NCI-H2107 (cell line): ENCODE measurements at regions not wholly inside any gene's neighbourhood (a gene's known extent, or its start where the extent isn't known, plus 50 kb on each side); places are given as distances from the start of the nearest gene placed in this dataset.
"Not testable (repeated sequence)": the region's sequence is repeated elsewhere in the genome, so short reads cannot be mapped to it uniquely, and the experiment has no call there.

Experiments used
- DNase-seq: peaks from one replicate; lab custom pipeline; 2025; lab: John Stamatoyannopoulos, UW

- no peak for DNase-seq
These were observed 395.4 kb downstream of the ZNF804A start for GRCh38 chr2:184993746-184994145.

DNA sequence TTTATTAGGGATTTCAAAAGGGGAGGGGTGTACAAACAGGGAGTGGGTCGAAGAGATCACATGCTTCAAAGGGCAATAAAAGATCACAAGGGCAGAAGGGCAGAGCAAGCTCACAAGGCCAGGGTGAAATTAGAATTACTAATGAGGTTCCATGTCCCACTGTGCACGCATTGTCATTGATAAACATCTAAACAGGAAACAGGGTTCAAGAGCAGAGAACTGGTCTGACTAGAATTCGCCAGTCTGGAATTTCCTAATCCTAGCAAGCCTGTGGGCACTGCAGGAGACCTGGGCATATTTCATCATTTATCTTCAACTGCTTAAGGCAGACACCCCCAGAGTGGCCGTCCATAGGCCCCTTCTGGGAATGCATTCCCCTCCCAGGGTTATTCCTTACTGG lies 408.2 kb downstream of the ZNF804A start:
- no peak for DNase-seq

DNA sequence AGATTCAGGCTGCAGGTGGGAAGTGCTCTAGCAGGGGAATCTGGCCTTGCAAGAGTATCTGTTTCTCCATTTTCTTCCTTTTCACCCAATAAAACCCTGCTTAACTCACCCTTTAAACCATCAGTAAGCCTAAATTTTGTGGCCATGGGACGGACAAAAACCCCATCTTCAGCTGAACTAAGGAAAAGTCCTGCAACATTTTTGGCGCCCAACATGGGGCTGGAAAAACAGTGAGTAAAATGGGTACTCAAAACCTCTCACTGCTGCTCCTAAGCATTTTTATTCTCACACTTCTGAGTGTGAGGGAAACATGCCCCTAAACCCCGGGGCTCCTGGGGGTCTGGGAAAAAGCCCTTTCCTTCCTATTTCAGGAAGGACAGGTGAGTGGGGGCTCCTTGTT lies 414.3 kb downstream of the ZNF804A start:
- no peak for DNase-seq

DNA sequence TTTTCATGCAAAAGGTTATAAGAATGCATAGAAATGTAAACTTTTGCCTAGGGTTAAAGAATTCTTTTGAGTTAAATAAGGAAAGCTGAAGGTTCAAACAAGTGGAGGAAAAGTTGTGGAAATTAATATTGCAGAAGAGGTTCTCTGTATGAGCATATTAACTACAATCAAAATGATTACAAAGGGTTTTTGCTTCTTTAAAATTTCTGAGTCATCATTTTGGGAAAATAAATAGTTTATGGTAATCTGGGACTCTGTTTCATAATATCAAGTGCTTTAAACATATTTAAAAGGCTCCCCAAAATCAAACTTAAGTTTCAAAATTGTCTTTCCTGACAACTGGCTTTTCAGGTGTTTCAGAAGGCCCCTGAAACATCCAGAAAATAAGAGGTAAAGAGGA lies 415.7 kb downstream of the ZNF804A start:
- DNase-seq, result no peak

DNA sequence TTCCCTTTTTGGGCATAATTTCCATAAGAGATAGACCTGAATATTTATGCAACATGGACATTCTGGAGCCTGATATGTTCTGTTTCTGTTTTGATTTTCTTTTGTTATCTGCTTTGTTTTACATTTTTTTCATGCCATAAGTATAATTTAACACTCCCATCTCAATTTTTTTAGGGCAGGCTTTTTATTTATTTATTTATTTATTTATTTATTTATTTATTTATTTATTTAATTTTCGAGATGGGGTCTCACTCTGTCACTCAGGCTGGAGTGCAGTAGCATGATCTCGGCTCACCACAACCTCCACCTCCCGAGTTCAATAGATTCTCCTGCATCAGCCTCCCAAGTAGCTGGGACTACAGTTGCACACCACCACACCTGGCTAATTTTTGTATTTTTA lies 427.6 kb downstream of the ZNF804A start:
- DNase-seq, result not testable (repeated sequence)

DNA sequence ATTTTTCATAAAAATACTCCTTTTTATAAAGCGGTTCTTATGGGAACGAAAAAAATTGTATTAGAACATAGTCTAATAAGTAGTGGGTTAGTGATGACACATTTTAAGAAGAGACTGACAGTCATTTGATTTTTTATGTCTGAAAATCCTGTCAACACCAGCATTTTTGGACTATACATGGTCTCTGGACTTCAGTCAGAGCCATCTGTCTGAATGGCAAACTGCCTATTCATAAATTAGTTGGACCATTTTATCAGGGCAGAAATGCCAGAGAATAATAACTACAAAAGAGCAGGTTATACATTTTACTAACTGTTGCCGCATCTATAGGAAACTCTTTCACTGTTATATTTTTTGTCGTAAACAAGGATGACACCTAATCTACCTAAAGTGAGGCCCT lies 437.6 kb downstream of the ZNF804A start:
- no peak for DNase-seq

- no peak for DNase-seq
These were observed 446.1 kb downstream of the ZNF804A start for GRCh38 chr2:185044323-185044874.

GRCh38 chr2:185050804-185051203 lies 452.5 kb downstream of the ZNF804A start:
- DNase-seq, result no peak

- DNase-seq, result no peak
These were observed 465.4 kb downstream of the ZNF804A start for GRCh38 chr2:185063761-185064160.

DNA sequence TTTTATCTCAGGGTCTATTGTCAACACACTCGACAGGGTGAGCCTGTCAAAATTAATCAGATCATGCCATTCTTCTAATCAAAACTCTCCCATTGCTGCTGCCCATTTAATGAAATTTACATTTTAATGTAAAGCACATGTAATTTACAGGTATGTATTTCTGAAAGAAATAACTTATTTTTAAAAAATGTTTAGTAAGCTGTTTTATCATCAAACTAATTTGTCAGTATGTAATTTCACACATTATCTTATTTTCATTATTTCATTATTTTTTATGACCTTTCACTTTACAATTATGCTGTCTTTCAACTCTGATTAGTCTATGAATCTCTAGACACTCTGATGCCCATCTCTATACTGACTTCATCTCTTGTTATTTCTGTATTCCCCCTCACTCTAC lies 467.8 kb downstream of the ZNF804A start:
- DNase-seq, result no peak

DNA sequence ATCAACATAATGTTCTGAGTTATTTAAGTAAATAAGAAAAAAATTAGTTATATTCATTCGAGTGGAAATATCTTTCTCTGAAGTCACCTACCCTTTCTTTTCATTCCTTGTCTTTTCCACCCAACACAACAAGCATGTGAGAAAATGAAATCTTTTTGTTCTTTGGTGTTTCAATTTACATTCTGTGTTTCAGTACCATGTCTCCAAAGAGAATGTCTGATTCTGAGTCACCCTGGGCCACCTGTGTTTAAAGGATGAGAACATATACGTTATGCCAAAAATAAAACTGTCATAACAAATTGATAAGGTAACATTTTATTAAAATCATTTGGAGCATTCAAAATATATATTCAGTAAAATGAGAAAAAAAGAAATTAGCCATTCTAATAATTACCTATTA lies 470.8 kb downstream of the ZNF804A start:
- no peak for DNase-seq

DNA sequence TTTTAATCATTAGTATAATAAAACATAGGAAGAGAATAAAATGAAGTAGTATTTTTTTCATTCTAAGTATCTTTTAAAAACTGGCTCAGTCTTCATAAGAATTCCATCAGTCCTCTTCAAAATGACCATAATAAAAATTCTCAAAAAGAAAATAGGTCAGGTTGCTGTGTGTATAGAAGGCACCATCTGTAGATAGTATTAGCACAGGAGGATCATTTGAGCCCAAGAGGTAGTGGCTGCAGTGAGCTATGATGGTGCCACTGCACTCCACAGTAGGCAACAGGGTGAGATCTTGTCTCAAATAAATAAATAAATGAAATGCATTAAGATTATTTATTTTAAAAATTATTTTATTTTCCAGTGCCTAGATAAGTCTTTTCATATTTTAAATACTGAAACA lies 475.8 kb downstream of the ZNF804A start:
- DNase-seq, result no peak

- DNase-seq, result no peak
These were observed 484.4 kb downstream of the ZNF804A start for GRCh38 chr2:185082749-185083148.

GRCh38 chr2:185108588-185108987 lies 510.3 kb downstream of the ZNF804A start:
- DNase-seq, result no peak

DNA sequence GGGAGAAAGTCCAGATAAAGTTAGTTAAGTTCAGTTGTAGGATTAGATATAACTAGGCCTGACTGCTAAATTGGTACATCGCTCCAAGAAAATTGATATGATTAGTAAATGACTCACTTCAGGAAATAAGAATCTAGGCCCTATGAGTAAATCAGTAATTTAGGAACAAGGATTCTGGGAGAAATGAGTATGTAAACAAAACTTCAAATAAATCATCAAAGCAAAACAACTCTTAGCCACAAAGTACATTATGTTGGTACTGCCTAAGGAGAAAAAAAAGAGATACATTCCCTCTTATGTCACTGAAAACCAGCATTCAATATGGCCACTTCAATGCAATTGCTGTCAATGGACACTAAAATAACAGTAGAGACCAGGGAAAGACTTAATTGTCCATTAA lies 529.1 kb downstream of the ZNF804A start:
- DNase-seq, result no peak

DNA sequence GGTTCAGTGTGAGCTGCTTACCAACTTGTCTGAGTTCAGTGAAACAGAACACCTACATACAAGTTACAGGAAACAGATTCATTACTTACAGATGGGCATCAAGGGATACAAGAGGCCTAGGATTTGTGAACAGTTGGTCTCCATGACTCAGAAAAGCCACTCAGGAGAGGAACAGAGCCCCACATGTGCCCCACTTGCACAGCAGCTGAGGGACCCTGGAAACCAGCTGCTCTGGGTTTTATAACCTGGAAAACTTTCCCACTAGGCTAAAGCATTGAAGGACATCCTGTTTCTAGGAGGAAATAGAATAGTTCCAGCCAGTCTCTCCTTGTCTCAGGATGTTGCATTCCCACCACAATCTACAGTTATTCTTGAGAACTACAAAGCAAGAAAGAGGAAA lies 530.0 kb downstream of the ZNF804A start:
- no peak for DNase-seq

DNA sequence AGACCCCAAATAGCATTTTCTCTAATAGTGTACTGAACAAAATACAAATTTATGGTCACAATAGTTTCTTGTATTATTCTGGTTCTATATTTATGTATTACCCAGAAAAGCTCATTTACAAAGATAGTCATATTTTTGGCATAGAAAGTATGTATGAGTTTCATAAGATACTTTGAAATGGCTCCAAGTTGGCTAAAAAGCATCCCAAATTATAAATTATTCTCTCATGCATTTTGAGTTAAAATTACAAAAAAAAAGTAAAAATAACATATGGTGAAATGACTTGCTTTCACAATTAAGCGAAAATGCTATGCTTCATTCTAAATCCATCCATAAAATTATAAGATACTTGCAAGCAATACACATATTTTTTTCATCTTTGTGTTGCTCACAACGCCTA lies 530.7 kb downstream of the ZNF804A start:
- no peak for DNase-seq

GRCh38 chr2:185130685-185131084 lies 532.4 kb downstream of the ZNF804A start:
- no peak for DNase-seq

- no peak for DNase-seq
These were observed 534.2 kb downstream of the ZNF804A start for GRCh38 chr2:185132501-185133041.

DNA sequence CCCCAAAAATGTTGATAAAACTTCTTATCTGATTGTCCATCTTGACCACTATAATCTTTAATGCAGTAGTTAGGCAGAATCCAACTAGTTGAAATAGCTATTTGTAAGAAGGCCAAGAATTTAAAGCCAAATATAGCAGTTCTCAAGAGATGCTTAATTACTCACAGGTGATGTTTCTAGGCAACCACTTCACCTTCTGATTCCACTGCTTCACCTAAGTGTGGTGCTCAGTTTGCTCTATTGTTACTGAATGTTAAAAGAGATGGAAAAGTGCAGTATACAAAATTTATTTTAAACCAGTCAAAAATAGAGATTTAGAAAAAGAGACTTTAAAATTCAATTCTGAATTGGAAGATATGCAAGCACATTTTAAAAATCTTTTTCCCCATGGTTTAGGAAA lies 539.4 kb downstream of the ZNF804A start:
- no peak for DNase-seq

DNA sequence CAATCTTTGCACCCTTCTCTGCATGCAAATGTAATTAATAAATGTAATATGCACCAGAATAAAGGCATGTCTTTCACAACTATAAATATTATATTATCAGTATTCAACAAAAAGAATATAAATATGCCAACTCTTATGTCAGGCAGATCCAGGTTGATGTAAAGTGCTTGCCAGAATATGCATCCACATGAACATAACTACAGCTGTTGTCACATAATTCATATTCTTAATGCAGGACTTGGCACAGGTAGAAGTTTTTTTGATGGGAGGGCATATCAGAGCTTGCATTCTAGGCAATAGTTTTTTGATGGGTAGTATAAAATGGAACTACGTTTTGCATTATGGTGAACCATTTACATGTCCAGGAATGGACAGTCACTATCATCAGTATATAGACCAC lies 544.3 kb downstream of the ZNF804A start:
- no peak for DNase-seq

DNA sequence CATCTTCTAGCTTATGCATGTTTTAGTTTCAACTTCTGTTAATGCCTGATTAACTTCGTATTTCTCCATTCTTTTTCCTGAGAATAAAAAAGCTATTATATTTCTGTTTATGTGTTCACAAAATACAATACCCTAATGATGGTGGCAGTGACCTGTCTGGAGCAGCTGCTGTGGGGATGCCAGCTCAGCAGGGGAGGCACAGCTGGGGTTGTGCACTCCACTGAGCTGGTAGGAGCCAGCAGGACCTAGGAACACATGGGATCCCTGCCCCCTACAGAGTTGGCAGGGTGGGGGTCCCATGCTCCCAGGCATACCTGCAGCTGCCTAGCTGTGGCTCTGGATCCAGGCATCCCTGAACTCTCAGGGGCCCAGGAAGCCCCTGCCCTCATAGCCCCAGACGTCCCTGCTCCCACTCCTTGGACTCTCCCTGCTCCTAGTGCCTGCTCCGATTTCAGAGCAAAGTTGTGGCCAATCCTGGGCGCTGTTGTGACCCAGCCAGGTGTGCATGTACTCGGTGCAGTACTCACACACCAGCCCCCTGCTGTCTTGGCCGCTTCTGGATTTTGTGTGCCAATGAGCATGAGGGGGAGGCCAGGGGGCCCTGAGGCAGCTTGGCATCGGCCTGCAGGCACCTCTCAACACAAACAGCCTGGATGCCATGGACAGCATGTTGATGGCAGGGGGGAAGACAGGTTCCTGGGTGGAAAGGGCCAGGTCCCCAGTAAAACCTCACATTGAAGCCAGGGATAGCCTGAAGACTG lies 546.0 kb downstream of the ZNF804A start:
- peak; percentile 46 for DNase-seq

GRCh38 chr2:185145316-185146121 lies 547.2 kb downstream of the ZNF804A start:
- peak; percentile 69 for DNase-seq
